Esophagus squamous epithelium (tissue), 5 donors: ENCODE measurements at regions not wholly inside any gene's neighbourhood (a gene's known extent, or its start where the extent isn't known, plus 50 kb on each side); places are given as distances from the start of the nearest gene placed in this dataset.

Experiments used
- DNase-seq: peaks from one replicate; lab custom pipeline; 2025; lab: John Stamatoyannopoulos, UW
- H3K27ac ChIP-seq, 4 donors: fragments of 200-600 bp; sonication (generic); one replicate each; pipeline ENCODE4 v1.5.1; 2016 to 2019; ENCODE audit warnings: mild to moderate bottlenecking in 1 of 4
- H3K27me3 ChIP-seq, 4 donors: fragments of 200-600 bp; sonication (generic); 1 replicate in 3 of 4; 2 replicates in 1 of 4; pipeline versions ENCODE4 v1.5.1 to v1.6.0; 2017 to 2021; ENCODE audit warnings: antibody characterized with exemption in 1 of 4
- H3K36me3 ChIP-seq, 3 donors: fragments of 200-600 bp; sonication (generic); one replicate each; pipeline ENCODE4 v1.5.1; 2016 to 2019
- H3K4me1 ChIP-seq, 3 donors: fragments of 200-600 bp; sonication (generic); one replicate each; pipeline ENCODE4 v1.5.1; 2017 to 2019
- H3K4me3 ChIP-seq, 4 donors: fragments of 200-600 bp; sonication (generic); 1 replicate in 3 of 4; 2 replicates in 1 of 4; pipeline ENCODE4 v1.5.1; 2016 to 2019; ENCODE audit warnings: mild to moderate bottlenecking in 2 of 4, moderate library complexity in 1 of 4
- H3K9me3 ChIP-seq, 3 donors: fragments of 200-600 bp; sonication (generic); one replicate each; pipeline ENCODE4 v1.5.1; 2016 to 2019
- CTCF ChIP-seq, 6 experiments: fragments of 450-650 bp in 4 of 6; fragments of 200-600 bp in 2 of 6; sonication (generic) in 2 of 6; IDR thresholded peaks; one replicate each; pipeline ENCODE4 v1.5.1; 2016 to 2019; ENCODE audit warnings: antibody characterized with exemption in 6 of 6, mild to moderate bottlenecking in 4 of 6, moderate library complexity in 4 of 6
- POLR2A ChIP-seq, 4 donors: fragments of 450-650 bp; IDR thresholded peaks; one replicate each; pipeline ENCODE4 v1.6.1; 2017; ENCODE audit warnings: antibody characterized with exemption in 4 of 4, mild to moderate bottlenecking in 4 of 4, moderate library complexity in 3 of 4
- WGBS, 2 donors: methylation state at CpG; one replicate each; pipeline ENCODE4 v1.1.5; 2018; 5-methylcytosine and 5-hydroxymethylcytosine counted together
- intact Hi-C: fragments of 100-400 bp; cut with DNase I; formaldehyde crosslinking; loops from one replicate; pipeline ENCODE4 v1.15.0; 2022
- donor health status: DM: yes; HTN: yes; CAD: no.

GRCh38 chr3:145716519-145716918, 444.5 kb downstream of the PLOD2 start:
- no peaks in the 10 kb centered on the region for H3K4me1 ChIP-seq
- intact Hi-C loops, result no loop called here
- DNase-seq, result no peak
- no peaks in the 10 kb centered on the region for H3K36me3 ChIP-seq
- TF ChIP-seq CTCF (IDR thresholded peaks at IDR 0.05), result no peak
- no peak for TF ChIP-seq POLR2A (IDR thresholded peaks at IDR 0.05)
- no peaks in the 10 kb centered on the region for H3K9me3 ChIP-seq
- H3K27me3 ChIP-seq, result no peaks in the 10 kb centered on the region
- H3K4me3 ChIP-seq, result no peak overlapping the region
- WGBS, 2 donors, result 78 to 100% methylated on average over 1 of the region's 1 CpG
- no peak overlapping the region for H3K27ac ChIP-seq

GRCh38 chr3:145719114-145719513, 441.9 kb downstream of the PLOD2 start:
- H3K9me3 ChIP-seq, result no peaks in the 10 kb centered on the region
- WGBS, 2 donors, result 40 to 44% methylated on average over 1 of the region's 1 CpG
- H3K27me3 ChIP-seq, result no peaks in the 10 kb centered on the region
- no peak for TF ChIP-seq CTCF (IDR thresholded peaks at IDR 0.05)
- no peak for TF ChIP-seq POLR2A (IDR thresholded peaks at IDR 0.05)
- no peak for DNase-seq
- no peak overlapping the region for H3K27ac ChIP-seq
- intact Hi-C loops, result no loop called here
- H3K4me1 ChIP-seq, result no peaks in the 10 kb centered on the region
- no peak overlapping the region for H3K4me3 ChIP-seq
- H3K36me3 ChIP-seq, result no peaks in the 10 kb centered on the region

GRCh38 chr3:145721273-145721805, 439.6 kb downstream of the PLOD2 start:
- TF ChIP-seq CTCF (IDR thresholded peaks at IDR 0.05) (no peak), POLR2A (IDR thresholded peaks at IDR 0.05) (no peak)
- no peak overlapping the region for H3K4me3 ChIP-seq
- WGBS, 2 donors, result 89 to 96% methylated on average over 3 of the region's 3 CpGs
- H3K27ac ChIP-seq, result no peak overlapping the region
- no peak for DNase-seq
- no peaks in the 10 kb centered on the region for H3K36me3 ChIP-seq
- no peaks in the 10 kb centered on the region for H3K27me3 ChIP-seq
- H3K9me3 ChIP-seq, result no peaks in the 10 kb centered on the region
- no peaks in the 10 kb centered on the region for H3K4me1 ChIP-seq
- intact Hi-C loops, result no loop called here

GRCh38 chr3:145721815-145722214, 439.2 kb downstream of the PLOD2 start:
- intact Hi-C loops, result no loop called here
- no peaks in the 10 kb centered on the region for H3K4me1 ChIP-seq
- H3K36me3 ChIP-seq, result no peaks in the 10 kb centered on the region
- H3K27me3 ChIP-seq, result no peaks in the 10 kb centered on the region
- H3K4me3 ChIP-seq, result no peak overlapping the region
- WGBS, 2 donors, result 77 to 81% methylated on average over 1 of the region's 1 CpG
- no peaks in the 10 kb centered on the region for H3K9me3 ChIP-seq
- H3K27ac ChIP-seq, result no peak overlapping the region
- DNase-seq, result no peak
- no peak for TF ChIP-seq CTCF (IDR thresholded peaks at IDR 0.05)
- no peak for TF ChIP-seq POLR2A (IDR thresholded peaks at IDR 0.05)

GRCh38 chr3:145727476-145727875, 433.5 kb downstream of the PLOD2 start:
- TF ChIP-seq CTCF (IDR thresholded peaks at IDR 0.05) (no peak), POLR2A (IDR thresholded peaks at IDR 0.05) (no peak)
- WGBS, 2 donors, result 84 to 91% methylated on average over 3 of the region's 3 CpGs
- intact Hi-C loops, result no loop called here
- H3K4me1 ChIP-seq, result peaks cover 0 to 9% (median 0%) of the 10 kb centered on the region in 3 donors
- H3K27ac ChIP-seq, result no peak overlapping the region
- H3K9me3 ChIP-seq, result no peaks in the 10 kb centered on the region
- DNase-seq, result no peak
- H3K4me3 ChIP-seq, result no peak overlapping the region
- H3K27me3 ChIP-seq, result no peaks in the 10 kb centered on the region
- no peaks in the 10 kb centered on the region for H3K36me3 ChIP-seq
